HG02610 (cell line): ENCODE measurements at regions not wholly inside any gene's neighbourhood (a gene's known extent, or its start where the extent isn't known, plus 50 kb on each side); places are given as distances from the start of the nearest gene placed in this dataset.
"Not testable (repeated sequence)": the region's sequence is repeated elsewhere in the genome, so short reads cannot be mapped to it uniquely, and the experiment has no call there.

Source experiments
- ATAC-seq: cut with Tn5 transposase; IDR thresholded peaks from one replicate; pipeline ENCODE4 v1.9.1; 2021; ENCODE audit warnings: mild to moderate bottlenecking, moderate library complexity; ENCODE audit not compliant: unreplicated experiment

GRCh38 chr5:148880197-148880596 lies 53.8 kb downstream of the ADRB2 start:
- no peak for ATAC-seq

- no peak for ATAC-seq
Measured at GRCh38 chr5:148880696-148881095, 54.3 kb downstream of the ADRB2 start.

- ATAC-seq = no peak
Measured at GRCh38 chr5:148882332-148882731, 55.9 kb downstream of the ADRB2 start.

GRCh38 chr5:148884339-148885020 lies 58.1 kb downstream of the ADRB2 start:
- no peak for ATAC-seq

GRCh38 chr5:148887123-148887881 lies 60.9 kb downstream of the ADRB2 start:
- peak; percentile 89 for ATAC-seq

GRCh38 chr5:148889936-148890335 lies 63.5 kb downstream of the ADRB2 start:
- ATAC-seq = not testable (repeated sequence)

GRCh38 chr5:148895441-148895840 lies 69.0 kb downstream of the ADRB2 start:
- ATAC-seq = not testable (repeated sequence)

GRCh38 chr5:148897842-148898241 lies 71.4 kb downstream of the ADRB2 start:
- ATAC-seq = no peak

GRCh38 chr5:148898413-148899075 lies 72.1 kb downstream of the ADRB2 start:
- ATAC-seq = no peak

GRCh38 chr5:148899993-148900392 lies 73.6 kb downstream of the ADRB2 start:
- no peak for ATAC-seq

GRCh38 chr5:148902478-148902877 lies 76.1 kb downstream of the ADRB2 start:
- ATAC-seq = no peak

- ATAC-seq = no peak
Measured at GRCh38 chr5:148903587-148903986, 77.2 kb downstream of the ADRB2 start.

- ATAC-seq = no peak
Measured at GRCh38 chr5:148904440-148904839, 78.0 kb downstream of the ADRB2 start.

GRCh38 chr5:148905541-148905940 lies 79.1 kb downstream of the ADRB2 start:
- no peak for ATAC-seq

- no peak for ATAC-seq
Measured at GRCh38 chr5:148906968-148907367, 80.6 kb downstream of the ADRB2 start.

- ATAC-seq = no peak
Measured at GRCh38 chr5:148909040-148909439, 82.6 kb downstream of the ADRB2 start.

GRCh38 chr5:148909766-148910165 lies 83.4 kb downstream of the ADRB2 start:
- ATAC-seq = no peak

- no peak for ATAC-seq
Measured at GRCh38 chr5:148910216-148910615, 83.8 kb downstream of the ADRB2 start.

GRCh38 chr5:148910686-148911361 lies 84.4 kb downstream of the ADRB2 start:
- no peak for ATAC-seq

- no peak for ATAC-seq
Measured at GRCh38 chr5:148911386-148911785, 85.0 kb downstream of the ADRB2 start.

GRCh38 chr5:148912146-148912545 lies 85.7 kb downstream of the ADRB2 start:
- ATAC-seq = no peak
